PC-3 (cell line): ENCODE measurements at regions not wholly inside any gene's neighbourhood (a gene's known extent, or its start where the extent isn't known, plus 50 kb on each side); places are given as distances from the start of the nearest gene placed in this dataset.
"Not testable (repeated sequence)": the region's sequence is repeated elsewhere in the genome, so short reads cannot be mapped to it uniquely, and the experiment has no call there.

ENCODE experiments used
- ATAC-seq: fragments of 200-7000 bp; cut with Tn5 transposase; 2 replicates; pipeline ENCODE4 v1.9.1; 2020; ENCODE audit warnings: mild to moderate bottlenecking, moderate library complexity
- BruUV-seq: library from RNA; stranded (reverse); fragments of 400-500 nt; replicated peaks from 2 replicates; lab custom pipeline; 2021; lab: Mats Ljungman, UMichigan
- CTCF ChIA-PET: fragments of 300-600 bp; sonication (Branson Sonifier 250); formaldehyde crosslinking; loops from one replicate; lab custom pipeline; 2022; ENCODE audit warnings: antibody characterized with exemption; lab: Charles Lee
- POLR2A ChIA-PET: fragments of 300-600 bp; sonication (Branson Sonifier 250); formaldehyde crosslinking; loops from one replicate; lab custom pipeline; 2022; ENCODE audit warnings: antibody characterized with exemption; ENCODE audit not compliant: unreplicated experiment; lab: Charles Lee
- DNase-seq: peaks from one replicate; pipeline ENCODE4 v3.0.0-alpha.2; 2015
- H2AFZ ChIP-seq: fragments of 300-600 bp; sonication (generic); 2 replicates; pipeline ENCODE4 v1.6.0; 2016; ENCODE audit warnings: antibody characterized with exemption, low read length
- H3F3A ChIP-seq: fragments of 300-600 bp; sonication (generic); one replicate; pipeline ENCODE4 v1.6.0; 2017; ENCODE audit warnings: antibody characterized with exemption, low read length, control low read depth, mild to moderate bottlenecking; ENCODE audit not compliant: unreplicated experiment
- H3K27ac ChIP-seq: fragments of 300-600 bp; sonication (generic); 2 replicates; pipeline ENCODE4 v1.5.1; 2016; ENCODE audit warnings: mild to moderate bottlenecking, low read length
- H3K27me3 ChIP-seq: fragments of 300-600 bp; sonication (generic); 2 replicates; pipeline ENCODE4 v1.6.1; 2016; ENCODE audit warnings: low read length, mixed read lengths
- H3K36me3 ChIP-seq: fragments of 300-600 bp; sonication (generic); 2 replicates; pipeline ENCODE4 v1.6.1; 2016; ENCODE audit warnings: low read depth, mixed run types, low read length, mixed read lengths
- H3K4me1 ChIP-seq: fragments of 300-600 bp; sonication (generic); 2 replicates; pipeline ENCODE4 v1.5.1; 2016; ENCODE audit warnings: low read length; ENCODE audit not compliant: insufficient read depth
- H3K4me2 ChIP-seq: fragments of 300-600 bp; sonication (generic); 2 replicates; pipeline ENCODE4 v1.6.0; 2016; ENCODE audit warnings: low read length
- H3K4me3 ChIP-seq: fragments of 300-600 bp; sonication (generic); 2 replicates; pipeline ENCODE4 v1.5.1; 2016; ENCODE audit warnings: mild to moderate bottlenecking, low read length, mixed read lengths
- H3K79me2 ChIP-seq: fragments of 300-600 bp; sonication (generic); 2 replicates; pipeline ENCODE4 v1.6.1; 2017; ENCODE audit warnings: low read length, mixed read lengths
- H3K9ac ChIP-seq: fragments of 300-600 bp; sonication (generic); 2 replicates; pipeline ENCODE4 v1.6.0; 2016; ENCODE audit warnings: mild to moderate bottlenecking, low read length
- H3K9me2 ChIP-seq: fragments of 300-600 bp; sonication (generic); replicated peaks from 2 replicates; pipeline ENCODE4 v1.6.1; 2016; ENCODE audit warnings: mixed run types, low read length, mixed read lengths
- H3K9me3 ChIP-seq: fragments of 300-600 bp; sonication (generic); 2 replicates; pipeline ENCODE4 v1.6.1; 2016; ENCODE audit warnings: low read length, mixed read lengths
- H4K20me1 ChIP-seq: fragments of 300-600 bp; sonication (generic); 2 replicates; pipeline ENCODE4 v1.6.1; 2016; ENCODE audit warnings: low read length, mixed read lengths
- CTCF ChIP-seq: fragments of 300-600 bp; sonication (generic); conservative IDR thresholded peaks from 2 replicates; pipeline ENCODE4 v1.5.1; 2017; ENCODE audit warnings: antibody characterized with exemption, low read depth, mild to moderate bottlenecking, low read length
- EZH2 ChIP-seq: fragments of 300-600 bp; sonication (generic); IDR thresholded peaks from one replicate; pipeline ENCODE4 v1.6.1; 2017; ENCODE audit warnings: antibody characterized with exemption, mild to moderate bottlenecking, low read length; ENCODE audit not compliant: unreplicated experiment
- EZH2phosphoT487 ChIP-seq: fragments of 300-600 bp; sonication (generic); IDR thresholded peaks from 2 replicates; pipeline ENCODE4 v1.6.1; 2018; ENCODE audit warnings: mild to moderate bottlenecking, antibody characterized with exemption, low read length, borderline replicate concordance
- intact Hi-C: fragments of 100-400 bp; cut with micrococcal nuclease; formaldehyde crosslinking; loops from 2 replicates; pipeline ENCODE4 v1.9.0; 2023

- Histone ChIP-seq H3K9me2 (no peaks in the 10 kb centered on the region), H3K27me3 (no peaks in the 10 kb centered on the region), H4K20me1 (no peaks in the 10 kb centered on the region), H3K9me3 (0 out of 2 replicates have a peak, but pooled peaks cover 3% of the 10 kb centered on the region), H3K4me2 (no peak overlapping the region), H3K4me1 (no peaks in the 10 kb centered on the region), H3F3A (no peaks in the 10 kb centered on the region), H3K4me3 (no peak overlapping the region), H2AFZ (no peak overlapping the region), H3K27ac (no peak overlapping the region), H3K79me2 (no peaks in the 10 kb centered on the region), H3K9ac (no peak overlapping the region), H3K36me3 (no peaks in the 10 kb centered on the region)
- no TSS peak for BruUV-seq
- intact Hi-C loops, result no loop called here
- CTCF ChIA-PET, result no interaction called here
- DNase-seq (no peak), ATAC-seq (no peak)
- POLR2A ChIA-PET, result no interaction called here
- TF ChIP-seq EZH2phosphoT487, result no peak
- no peak for TF ChIP-seq EZH2
- TF ChIP-seq CTCF, result no peak
Measured at GRCh38 chr4:63214076-63214475, 1195.2 kb downstream of the TECRL start.

GRCh38 chr4:63211776-63212479, 1197.3 kb downstream of the TECRL start:
- no TSS peak for BruUV-seq
- H3K9me3 ChIP-seq, result peaks cover 10% of the 10 kb centered on the region; the same call in 1 of the 2 replicates
- TF ChIP-seq CTCF, result no peak
- no peak for TF ChIP-seq EZH2phosphoT487
- TF ChIP-seq EZH2, result no peak
- H3K9ac ChIP-seq, result no peak overlapping the region
- H4K20me1 ChIP-seq, result no peaks in the 10 kb centered on the region
- no peaks in the 10 kb centered on the region for H3K79me2 ChIP-seq
- CTCF ChIA-PET, result interaction anchor here (0.6 kb wide), 1 partner anchor 89 kb away, joined by 3 read pairs; no protein-coding TSS in a partner anchor
- ATAC-seq (no peak), DNase-seq (no peak)
- H3K27ac ChIP-seq, result no peak overlapping the region
- no peaks in the 10 kb centered on the region for H3F3A ChIP-seq
- no peaks in the 10 kb centered on the region for H3K9me2 ChIP-seq
- H3K36me3 ChIP-seq, result no peaks in the 10 kb centered on the region
- H3K4me3 ChIP-seq, result no peak overlapping the region
- intact Hi-C loops, result no loop called here
- POLR2A ChIA-PET, result no interaction called here
- no peaks in the 10 kb centered on the region for H3K27me3 ChIP-seq
- H3K4me2 ChIP-seq, result no peak overlapping the region
- H3K4me1 ChIP-seq, result no peaks in the 10 kb centered on the region
- H2AFZ ChIP-seq, result no peak overlapping the region

DNA sequence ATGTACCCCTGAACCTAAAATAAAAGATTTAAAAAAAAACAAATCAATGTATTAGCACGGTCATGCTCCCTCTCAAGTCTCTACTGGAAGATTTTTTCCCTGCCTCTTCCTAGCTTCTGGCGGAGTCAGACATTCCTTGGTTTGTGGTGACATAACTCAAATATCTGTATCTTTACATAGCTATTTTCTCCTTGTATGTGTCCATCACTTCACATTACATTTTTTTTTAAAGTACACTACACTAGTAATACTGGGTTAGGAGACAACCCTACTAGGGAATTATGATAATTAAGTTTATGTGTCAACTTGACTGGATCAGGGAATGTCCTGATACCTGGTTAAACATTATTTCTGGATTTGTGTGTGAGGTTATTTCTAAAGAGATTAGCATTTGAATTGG, 1197.9 kb downstream of the TECRL start:
- no peaks in the 10 kb centered on the region for H3K36me3 ChIP-seq
- TF ChIP-seq EZH2 (no peak), CTCF (no peak), EZH2phosphoT487 (no peak)
- no peak overlapping the region for H3K27ac ChIP-seq
- BruUV-seq, result no TSS peak
- ATAC-seq (no peak), DNase-seq (no peak)
- H3K9me3 ChIP-seq, result peaks cover 10% of the 10 kb centered on the region; the same call in 1 of the 2 replicates
- H3K4me1 ChIP-seq, result no peaks in the 10 kb centered on the region
- H3K9me2 ChIP-seq, result no peaks in the 10 kb centered on the region
- H4K20me1 ChIP-seq, result no peaks in the 10 kb centered on the region
- H3K27me3 ChIP-seq, result no peaks in the 10 kb centered on the region
- intact Hi-C loops, result no loop called here
- H3K79me2 ChIP-seq, result no peaks in the 10 kb centered on the region
- no peaks in the 10 kb centered on the region for H3F3A ChIP-seq
- ChIA-PET POLR2A (no interaction called here), CTCF (interaction anchor here (0.6 kb wide), 1 partner anchor 89 kb away, joined by 3 read pairs; no protein-coding TSS in a partner anchor)
- H2AFZ ChIP-seq, result no peak overlapping the region
- H3K9ac ChIP-seq, result no peak overlapping the region
- no peak overlapping the region for H3K4me3 ChIP-seq
- H3K4me2 ChIP-seq, result no peak overlapping the region

DNA sequence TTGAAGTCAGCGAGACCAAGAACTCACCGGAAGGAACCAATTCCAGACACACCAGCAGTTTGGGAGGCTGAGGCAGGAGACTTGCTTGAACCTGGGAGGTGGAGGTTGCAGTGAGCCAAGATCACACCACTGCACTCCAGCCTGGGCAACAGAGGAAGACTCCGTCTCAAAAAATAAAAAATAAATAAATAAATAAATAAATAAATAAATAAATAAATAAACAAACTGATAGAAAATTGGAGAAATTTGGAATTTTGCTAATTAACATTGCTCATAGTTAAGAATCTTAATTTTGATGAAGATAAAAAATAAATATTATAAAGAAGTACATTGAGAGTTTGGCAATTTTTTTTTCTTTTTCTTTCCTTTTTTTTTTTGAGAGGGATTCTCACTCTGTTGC, 1216.2 kb downstream of the TECRL start:
- POLR2A ChIA-PET, DNase-seq, H3K4me2 ChIP-seq: not testable (repeated sequence)

More for the DNA sequence above, 1216.2 kb downstream of the TECRL start:
- H3K4me3 ChIP-seq, H3K36me3 ChIP-seq, intact Hi-C loops, H3K27me3 ChIP-seq, H3K9me3 ChIP-seq, H2AFZ ChIP-seq, H3K79me2 ChIP-seq, H3K9me2 ChIP-seq, H3F3A ChIP-seq, H4K20me1 ChIP-seq, ATAC-seq, CTCF ChIA-PET, H3K9ac ChIP-seq, H3K27ac ChIP-seq, H3K4me1 ChIP-seq, BruUV-seq: not testable (repeated sequence)
